ENCODE measurements at regions not wholly inside any gene's neighbourhood (a gene's known extent, or its start where the extent isn't known, plus 50 kb on each side); places are given as distances from the start of the nearest gene placed in this dataset.

GRCh38 chr12:131610891-131611290 is 100.0 kb upstream of the SFSWAP start:
- H3K4me3 ChIP-seq (ENCODE audit: control insufficient read depth in 1 of 7, extremely low read depth in 1 of 7, insufficient read depth in 4 of 7, low read depth in 2 of 7, low read length in 6 of 7): no peak overlapping the region
- peaks cover 0 to 3% (median 0%) of the 10 kb centered on the region in 5 experiments for H3K27me3 ChIP-seq (replicated peaks in 2 of 5; ENCODE audit: control insufficient read depth in 4 of 5, insufficient read depth in 5 of 5, low read length in 4 of 5)
- no peak overlapping the region for H3K27ac ChIP-seq (ENCODE audit: insufficient read depth in 1 of 2, low read depth in 1 of 2, low read length in 2 of 2, poor library complexity in 1 of 2, severe bottlenecking in 2 of 2)
- H3K36me3 ChIP-seq (ENCODE audit: control insufficient read depth in 4 of 4, insufficient read depth in 4 of 4, low read length in 3 of 4): no peaks in the 10 kb centered on the region
- POLR2A ChIA-PET: no interaction called here
- 97% methylated on average over 6 of the region's 11 CpGs for WGBS (ENCODE audit: insufficient coverage)
- peaks cover 0 to 3% (median 0%) of the 10 kb centered on the region in 5 experiments for H3K9me3 ChIP-seq (ENCODE audit: control extremely low read depth in 1 of 5, control insufficient read depth in 4 of 5, insufficient read depth in 2 of 5, low read depth in 1 of 5, low read length in 4 of 5)
- H3K4me1 ChIP-seq (ENCODE audit: control extremely low read depth in 1 of 4, control insufficient read depth in 4 of 4, insufficient read depth in 4 of 4, low read length in 3 of 4): peaks cover 0 to 19% (median 4%) of the 10 kb centered on the region in 4 experiments
- CTCF ChIA-PET: no interaction called here
- no peak for DNase-seq

- ChIA-PET CTCF (no interaction called here), POLR2A (no interaction called here)
- Histone ChIP-seq H3K27me3 (replicated peaks in 2 of 5; ENCODE audit: control insufficient read depth in 4 of 5, insufficient read depth in 5 of 5, low read length in 4 of 5) (peaks cover 0 to 3% (median 0%) of the 10 kb centered on the region in 5 experiments), H3K4me1 (ENCODE audit: control extremely low read depth in 1 of 4, control insufficient read depth in 4 of 4, insufficient read depth in 4 of 4, low read length in 3 of 4) (peaks cover 0 to 18% (median 4%) of the 10 kb centered on the region in 4 experiments), H3K27ac (ENCODE audit: insufficient read depth in 1 of 2, low read depth in 1 of 2, low read length in 2 of 2, poor library complexity in 1 of 2, severe bottlenecking in 2 of 2) (no peak overlapping the region), H3K9me3 (ENCODE audit: control extremely low read depth in 1 of 5, control insufficient read depth in 4 of 5, insufficient read depth in 2 of 5, low read depth in 1 of 5, low read length in 4 of 5) (no peaks in the 10 kb centered on the region), H3K4me3 (ENCODE audit: control insufficient read depth in 1 of 7, extremely low read depth in 1 of 7, insufficient read depth in 4 of 7, low read depth in 2 of 7, low read length in 6 of 7) (no peak overlapping the region), H3K36me3 (ENCODE audit: control insufficient read depth in 4 of 4, insufficient read depth in 4 of 4, low read length in 3 of 4) (no peaks in the 10 kb centered on the region)
- WGBS (ENCODE audit: insufficient coverage): 94% methylated on average over 20 of the region's 22 CpGs
- DNase-seq: no peak
Observed at GRCh38 chr12:131611416-131612091, 99.3 kb upstream of the SFSWAP start.

GRCh38 chr12:131612092-131612755 is 98.7 kb upstream of the SFSWAP start:
- no peak for DNase-seq
- H3K27ac ChIP-seq (ENCODE audit: insufficient read depth in 1 of 2, low read depth in 1 of 2, low read length in 2 of 2, poor library complexity in 1 of 2, severe bottlenecking in 2 of 2): no peak overlapping the region
- H3K27me3 ChIP-seq (replicated peaks in 2 of 5; ENCODE audit: control insufficient read depth in 4 of 5, insufficient read depth in 5 of 5, low read length in 4 of 5): peaks cover 0 to 3% (median 0%) of the 10 kb centered on the region in 5 experiments
- H3K4me3 ChIP-seq (ENCODE audit: control insufficient read depth in 1 of 7, extremely low read depth in 1 of 7, insufficient read depth in 4 of 7, low read depth in 2 of 7, low read length in 6 of 7): no peak overlapping the region
- H3K36me3 ChIP-seq (ENCODE audit: control insufficient read depth in 4 of 4, insufficient read depth in 4 of 4, low read length in 3 of 4): no peaks in the 10 kb centered on the region
- WGBS (ENCODE audit: insufficient coverage): 92% methylated on average over 21 of the region's 21 CpGs
- POLR2A ChIA-PET: no interaction called here
- H3K4me1 ChIP-seq (ENCODE audit: control extremely low read depth in 1 of 4, control insufficient read depth in 4 of 4, insufficient read depth in 4 of 4, low read length in 3 of 4): peaks cover 0 to 18% (median 4%) of the 10 kb centered on the region in 4 experiments
- no peaks in the 10 kb centered on the region for H3K9me3 ChIP-seq (ENCODE audit: control extremely low read depth in 1 of 5, control insufficient read depth in 4 of 5, insufficient read depth in 2 of 5, low read depth in 1 of 5, low read length in 4 of 5)
- CTCF ChIA-PET: no interaction called here

- H3K36me3 ChIP-seq (ENCODE audit: control insufficient read depth in 4 of 4, insufficient read depth in 4 of 4, low read length in 3 of 4): no peaks in the 10 kb centered on the region
- ChIA-PET CTCF (no interaction called here), POLR2A (no interaction called here)
- DNase-seq: no peak
- no peaks in the 10 kb centered on the region for H3K9me3 ChIP-seq (ENCODE audit: control extremely low read depth in 1 of 5, control insufficient read depth in 4 of 5, insufficient read depth in 2 of 5, low read depth in 1 of 5, low read length in 4 of 5)
- peaks cover 0 to 12% (median 2%) of the 10 kb centered on the region in 5 experiments for H3K27me3 ChIP-seq (replicated peaks in 2 of 5; ENCODE audit: control insufficient read depth in 4 of 5, insufficient read depth in 5 of 5, low read length in 4 of 5)
- WGBS (ENCODE audit: insufficient coverage): 96% methylated on average over 10 of the region's 11 CpGs
- H3K27ac ChIP-seq (ENCODE audit: insufficient read depth in 1 of 2, low read depth in 1 of 2, low read length in 2 of 2, poor library complexity in 1 of 2, severe bottlenecking in 2 of 2): no peak overlapping the region
- H3K4me1 ChIP-seq (ENCODE audit: control extremely low read depth in 1 of 4, control insufficient read depth in 4 of 4, insufficient read depth in 4 of 4, low read length in 3 of 4): peaks cover 0 to 9% (median 4%) of the 10 kb centered on the region in 4 experiments
- no peak overlapping the region for H3K4me3 ChIP-seq (ENCODE audit: control insufficient read depth in 1 of 7, extremely low read depth in 1 of 7, insufficient read depth in 4 of 7, low read depth in 2 of 7, low read length in 6 of 7)
Observed at GRCh38 chr12:131613186-131613585, 97.7 kb upstream of the SFSWAP start.

- H3K4me3 ChIP-seq (ENCODE audit: control insufficient read depth in 1 of 7, extremely low read depth in 1 of 7, insufficient read depth in 4 of 7, low read depth in 2 of 7, low read length in 6 of 7): no peak overlapping the region
- WGBS (ENCODE audit: insufficient coverage): 93% methylated on average over 13 of the region's 13 CpGs
- no peak for DNase-seq
- H3K4me1 ChIP-seq (ENCODE audit: control extremely low read depth in 1 of 4, control insufficient read depth in 4 of 4, insufficient read depth in 4 of 4, low read length in 3 of 4): peaks cover 0 to 9% (median 3%) of the 10 kb centered on the region in 4 experiments
- no peaks in the 10 kb centered on the region for H3K36me3 ChIP-seq (ENCODE audit: control insufficient read depth in 4 of 4, insufficient read depth in 4 of 4, low read length in 3 of 4)
- H3K9me3 ChIP-seq (ENCODE audit: control extremely low read depth in 1 of 5, control insufficient read depth in 4 of 5, insufficient read depth in 2 of 5, low read depth in 1 of 5, low read length in 4 of 5): no peaks in the 10 kb centered on the region
- peaks cover 0 to 16% (median 2%) of the 10 kb centered on the region in 5 experiments for H3K27me3 ChIP-seq (replicated peaks in 2 of 5; ENCODE audit: control insufficient read depth in 4 of 5, insufficient read depth in 5 of 5, low read length in 4 of 5)
- H3K27ac ChIP-seq (ENCODE audit: insufficient read depth in 1 of 2, low read depth in 1 of 2, low read length in 2 of 2, poor library complexity in 1 of 2, severe bottlenecking in 2 of 2): no peak overlapping the region
- ChIA-PET CTCF (no interaction called here), POLR2A (no interaction called here)
Observed at GRCh38 chr12:131613678-131614077, 97.2 kb upstream of the SFSWAP start.

- no peaks in the 10 kb centered on the region for H3K36me3 ChIP-seq (ENCODE audit: control insufficient read depth in 4 of 4, insufficient read depth in 4 of 4, low read length in 3 of 4)
- no peak overlapping the region for H3K27ac ChIP-seq (ENCODE audit: insufficient read depth in 1 of 2, low read depth in 1 of 2, low read length in 2 of 2, poor library complexity in 1 of 2, severe bottlenecking in 2 of 2)
- WGBS (ENCODE audit: insufficient coverage): 83% methylated on average over 5 of the region's 6 CpGs
- no peaks in the 10 kb centered on the region for H3K4me1 ChIP-seq (ENCODE audit: control extremely low read depth in 1 of 4, control insufficient read depth in 4 of 4, insufficient read depth in 4 of 4, low read length in 3 of 4)
- no peaks in the 10 kb centered on the region for H3K9me3 ChIP-seq (ENCODE audit: control extremely low read depth in 1 of 5, control insufficient read depth in 4 of 5, insufficient read depth in 2 of 5, low read depth in 1 of 5, low read length in 4 of 5)
- peaks cover 0 to 33% (median 2%) of the 10 kb centered on the region in 5 experiments for H3K27me3 ChIP-seq (replicated peaks in 2 of 5; ENCODE audit: control insufficient read depth in 4 of 5, insufficient read depth in 5 of 5, low read length in 4 of 5)
- ChIA-PET CTCF (no interaction called here), POLR2A (no interaction called here)
- DNase-seq: no peak
- no peak overlapping the region for H3K4me3 ChIP-seq (ENCODE audit: control insufficient read depth in 1 of 7, extremely low read depth in 1 of 7, insufficient read depth in 4 of 7, low read depth in 2 of 7, low read length in 6 of 7)
Observed at GRCh38 chr12:131615326-131616042, 95.4 kb upstream of the SFSWAP start.
